Vagina (tissue), 2 donors: ENCODE measurements at regions not wholly inside any gene's neighbourhood (a gene's known extent, or its start where the extent isn't known, plus 50 kb on each side); places are given as distances from the start of the nearest gene placed in this dataset.
"Not testable (repeated sequence)": the region's sequence is repeated elsewhere in the genome, so short reads cannot be mapped to it uniquely, and the experiment has no call there.

Experiments
- DNase-seq, 2 donors: peaks; one replicate each; pipeline ENCODE4 v3.0.0-alpha.2; 2017; ENCODE audit errors: extremely low spot score in 2 of 2
- H3K27ac ChIP-seq: fragments of 200-600 bp; sonication (generic); one replicate; pipeline ENCODE4 v1.5.1; 2019
- H3K27me3 ChIP-seq: fragments of 200-600 bp; sonication (generic); one replicate; pipeline ENCODE4 v1.5.1; 2019
- H3K36me3 ChIP-seq, 2 donors: fragments of 200-600 bp; sonication (generic); one replicate each; pipeline ENCODE4 v1.5.1; 2017 to 2019
- H3K4me1 ChIP-seq: fragments of 200-600 bp; sonication (generic); one replicate; pipeline ENCODE4 v1.5.1; 2019
- H3K4me3 ChIP-seq, 2 donors: fragments of 200-600 bp; sonication (generic); 1 replicate in 1 of 2; 2 replicates in 1 of 2; pipeline ENCODE4 v1.5.1; 2016 to 2019
- H3K9me3 ChIP-seq: fragments of 200-600 bp; sonication (generic); one replicate; pipeline ENCODE4 v1.5.1; 2019
- POLR2A ChIP-seq, 2 donors: fragments of 450-650 bp; IDR thresholded peaks; one replicate each; pipeline ENCODE4 v1.6.1; 2017; ENCODE audit warnings: antibody characterized with exemption in 2 of 2, mild to moderate bottlenecking in 2 of 2, moderate library complexity in 2 of 2
- POLR2AphosphoS5 ChIP-seq, 2 donors: sonication (generic); formaldehyde crosslinking; IDR thresholded peaks; one replicate each; pipeline ENCODE4 v1.9.0; 2017; ENCODE audit warnings: antibody characterized with exemption in 2 of 2, mild to moderate bottlenecking in 2 of 2, low read depth in 1 of 2; ENCODE audit not compliant: insufficient read depth in 1 of 2
- intact Hi-C: fragments of 100-400 bp; cut with DNase I; formaldehyde crosslinking; loops from one replicate; pipeline ENCODE4 v1.15.1; 2023
- TF ChIP-seq, protein P1 (sequence below), 3 experiments: fragments of 450-650 bp in 2 of 3; fragments of 200-600 bp in 1 of 3; sonication (generic) in 1 of 3; IDR thresholded peaks; one replicate each; pipeline ENCODE4 v1.5.1; 2017 to 2019; ENCODE audit warnings: antibody characterized with exemption in 3 of 3, mild to moderate bottlenecking in 2 of 3, moderate library complexity in 2 of 3

DNA sequence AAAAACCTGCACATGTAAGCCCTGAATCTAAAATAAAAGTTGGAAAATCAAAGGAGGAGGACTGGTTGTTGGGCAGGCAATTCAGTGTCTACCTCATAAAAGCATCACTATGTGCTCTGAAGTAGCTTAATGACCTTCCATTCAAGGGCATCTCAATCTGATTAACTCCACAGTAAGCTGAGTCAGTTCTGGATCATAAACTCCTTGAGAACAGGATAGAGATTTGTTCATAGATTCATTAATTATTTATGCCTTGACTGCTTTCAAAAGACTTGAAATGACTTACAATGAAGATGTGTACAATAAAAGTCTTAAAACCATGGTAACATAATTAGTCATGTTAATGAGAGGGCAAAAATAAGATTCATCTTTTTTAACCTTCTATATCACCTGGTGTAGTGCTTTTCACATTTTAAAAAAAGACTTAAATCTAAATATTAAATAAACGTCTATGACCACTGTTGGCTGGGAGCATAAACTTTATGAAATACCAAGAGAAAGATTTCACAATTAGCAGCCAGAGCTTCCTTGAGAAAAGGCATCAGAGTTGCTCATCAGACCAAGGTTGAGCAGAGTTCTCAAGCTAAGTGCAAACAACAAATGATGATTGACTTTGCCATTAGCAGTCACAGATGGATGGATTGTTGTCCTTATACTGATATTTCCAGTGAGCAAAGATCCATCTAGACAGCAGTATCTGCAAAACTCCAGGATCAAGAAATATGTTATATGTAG lies 237.3 kb upstream of the THUMPD2 start:
- no peaks in the 10 kb centered on the region for H3K4me1 ChIP-seq
- H3K27ac ChIP-seq, result no peak overlapping the region
- DNase-seq, result no peak
- no peak overlapping the region for H3K4me3 ChIP-seq
- intact Hi-C loops, result no loop called here
- no peaks in the 10 kb centered on the region for H3K27me3 ChIP-seq
- no peaks in the 10 kb centered on the region for H3K36me3 ChIP-seq
- no peak for TF ChIP-seq POLR2AphosphoS5 (IDR thresholded peaks at IDR 0.05; ENCODE audit: insufficient read depth in 1 of 2, low read depth in 1 of 2)
- TF ChIP-seq POLR2A (IDR thresholded peaks at IDR 0.05), result no peak
- TF ChIP-seq, protein P1, sequence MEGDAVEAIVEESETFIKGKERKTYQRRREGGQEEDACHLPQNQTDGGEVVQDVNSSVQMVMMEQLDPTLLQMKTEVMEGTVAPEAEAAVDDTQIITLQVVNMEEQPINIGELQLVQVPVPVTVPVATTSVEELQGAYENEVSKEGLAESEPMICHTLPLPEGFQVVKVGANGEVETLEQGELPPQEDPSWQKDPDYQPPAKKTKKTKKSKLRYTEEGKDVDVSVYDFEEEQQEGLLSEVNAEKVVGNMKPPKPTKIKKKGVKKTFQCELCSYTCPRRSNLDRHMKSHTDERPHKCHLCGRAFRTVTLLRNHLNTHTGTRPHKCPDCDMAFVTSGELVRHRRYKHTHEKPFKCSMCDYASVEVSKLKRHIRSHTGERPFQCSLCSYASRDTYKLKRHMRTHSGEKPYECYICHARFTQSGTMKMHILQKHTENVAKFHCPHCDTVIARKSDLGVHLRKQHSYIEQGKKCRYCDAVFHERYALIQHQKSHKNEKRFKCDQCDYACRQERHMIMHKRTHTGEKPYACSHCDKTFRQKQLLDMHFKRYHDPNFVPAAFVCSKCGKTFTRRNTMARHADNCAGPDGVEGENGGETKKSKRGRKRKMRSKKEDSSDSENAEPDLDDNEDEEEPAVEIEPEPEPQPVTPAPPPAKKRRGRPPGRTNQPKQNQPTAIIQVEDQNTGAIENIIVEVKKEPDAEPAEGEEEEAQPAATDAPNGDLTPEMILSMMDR (IDR thresholded peaks at IDR 0.05), result no peak
- peaks cover 4% of the 10 kb centered on the region for H3K9me3 ChIP-seq

GRCh38 chr2:40013962-40014361 lies 234.9 kb upstream of the THUMPD2 start:
- H3K27ac ChIP-seq, H3K4me3 ChIP-seq, H3K27me3 ChIP-seq, H3K36me3 ChIP-seq, intact Hi-C loops, H3K9me3 ChIP-seq, H3K4me1 ChIP-seq, DNase-seq: not testable (repeated sequence)

DNA sequence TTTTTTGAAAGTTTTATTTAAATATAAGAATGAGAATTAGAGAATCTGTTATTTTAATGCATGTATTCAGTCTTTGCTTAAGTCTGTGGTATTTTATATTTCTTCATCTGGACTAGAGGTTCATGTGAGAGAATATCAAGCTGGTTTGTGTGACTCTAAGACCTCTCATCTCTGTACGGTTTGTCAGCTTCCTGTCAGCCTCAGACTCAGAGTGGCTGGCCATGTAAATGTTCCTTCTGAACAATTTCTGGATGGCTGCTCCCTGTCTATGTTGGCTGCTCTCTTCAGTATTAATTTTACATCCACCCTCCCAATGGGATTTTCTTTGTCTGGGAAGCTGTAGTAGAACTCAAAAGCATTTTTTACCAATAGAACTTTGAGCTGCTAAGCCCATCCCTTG lies 225.3 kb upstream of the THUMPD2 start:
- no peaks in the 10 kb centered on the region for H3K27me3 ChIP-seq
- DNase-seq, result no peak
- no peaks in the 10 kb centered on the region for H3K9me3 ChIP-seq
- no peaks in the 10 kb centered on the region for H3K4me1 ChIP-seq
- no peaks in the 10 kb centered on the region for H3K36me3 ChIP-seq
- H3K4me3 ChIP-seq, result no peak overlapping the region
- intact Hi-C loops, result no loop called here
- no peak for TF ChIP-seq POLR2A (IDR thresholded peaks at IDR 0.05)
- TF ChIP-seq, protein P1 (IDR thresholded peaks at IDR 0.05), result no peak
- TF ChIP-seq POLR2AphosphoS5 (IDR thresholded peaks at IDR 0.05; ENCODE audit: insufficient read depth in 1 of 2, low read depth in 1 of 2), result no peak
- no peak overlapping the region for H3K27ac ChIP-seq

GRCh38 chr2:40002339-40002738 lies 223.3 kb upstream of the THUMPD2 start:
- intact Hi-C loops, result no loop called here
- no peaks in the 10 kb centered on the region for H3K9me3 ChIP-seq
- no peak overlapping the region for H3K4me3 ChIP-seq
- TF ChIP-seq POLR2A (IDR thresholded peaks at IDR 0.05), result no peak
- TF ChIP-seq, protein P1 (IDR thresholded peaks at IDR 0.05), result no peak
- TF ChIP-seq POLR2AphosphoS5 (IDR thresholded peaks at IDR 0.05; ENCODE audit: insufficient read depth in 1 of 2, low read depth in 1 of 2), result no peak
- no peaks in the 10 kb centered on the region for H3K4me1 ChIP-seq
- no peaks in the 10 kb centered on the region for H3K36me3 ChIP-seq
- H3K27ac ChIP-seq, result no peak overlapping the region
- DNase-seq, result no peak
- H3K27me3 ChIP-seq, result no peaks in the 10 kb centered on the region

DNA sequence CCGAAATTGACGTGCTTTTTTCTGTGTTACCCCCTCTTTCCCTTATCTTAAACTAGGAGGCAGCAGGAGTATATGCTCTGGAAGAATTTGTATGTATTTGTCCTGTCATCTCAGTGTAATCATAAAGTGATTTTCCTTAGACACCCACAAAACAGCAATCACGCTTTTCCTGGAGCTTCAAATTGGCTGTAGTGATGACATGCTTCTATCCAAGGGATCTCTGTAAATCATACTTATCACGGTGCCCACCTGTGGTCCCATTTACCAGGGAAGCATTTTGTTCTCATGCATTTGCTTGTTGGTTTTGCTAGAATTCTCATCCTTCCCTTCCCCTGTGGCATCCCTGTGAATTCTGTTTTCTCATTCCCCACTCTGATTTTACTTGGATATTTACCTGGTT lies 220.8 kb upstream of the THUMPD2 start:
- H3K27ac ChIP-seq, result no peak overlapping the region
- intact Hi-C loops, result no loop called here
- no peaks in the 10 kb centered on the region for H3K9me3 ChIP-seq
- no peak overlapping the region for H3K4me3 ChIP-seq
- H3K27me3 ChIP-seq, result no peaks in the 10 kb centered on the region
- no peaks in the 10 kb centered on the region for H3K4me1 ChIP-seq
- no peaks in the 10 kb centered on the region for H3K36me3 ChIP-seq
- DNase-seq, result no peak
- TF ChIP-seq POLR2AphosphoS5 (IDR thresholded peaks at IDR 0.05; ENCODE audit: insufficient read depth in 1 of 2, low read depth in 1 of 2) (no peak), POLR2A (IDR thresholded peaks at IDR 0.05) (no peak)
- TF ChIP-seq, protein P1 (IDR thresholded peaks at IDR 0.05), result no peak
